Activated T-helper 17 cell treated with anti-CD3 and anti-CD28 coated beads, Interleukin-2, amount 50 U/mL, for 72 hours (primary cell): ENCODE measurements at regions not wholly inside any gene's neighbourhood (a gene's known extent, or its start where the extent isn't known, plus 50 kb on each side); places are given as distances from the start of the nearest gene placed in this dataset.
"Not testable (repeated sequence)": the region's sequence is repeated elsewhere in the genome, so short reads cannot be mapped to it uniquely, and the experiment has no call there.

ENCODE experiments used
- ATAC-seq: fragments of 150-1000 bp; cut with Tn5 transposase; replicated peaks from 2 replicates; pipeline ENCODE4 v1.10.0; 2021; ENCODE audit warnings: mild to moderate bottlenecking, moderate library complexity
- H3K27ac Mint-ChIP-seq: one replicate; pipeline ENCODE4 v1.8.0; 2022; ENCODE audit warnings: mixed read lengths
- H3K27me3 Mint-ChIP-seq: one replicate; pipeline ENCODE4 v1.8.0; 2022; ENCODE audit warnings: mixed read lengths
- H3K36me3 Mint-ChIP-seq: one replicate; pipeline ENCODE4 v1.8.0; 2022; ENCODE audit warnings: low read depth, mild to moderate bottlenecking, mixed read lengths
- H3K4me1 Mint-ChIP-seq: one replicate; pipeline ENCODE4 v1.8.0; 2022; ENCODE audit warnings: mixed read lengths
- H3K4me3 Mint-ChIP-seq: one replicate; pipeline ENCODE4 v1.8.0; 2022; ENCODE audit warnings: mild to moderate bottlenecking, mixed read lengths
- H3K9me3 Mint-ChIP-seq: one replicate; pipeline ENCODE4 v1.8.0; 2022; ENCODE audit warnings: mixed read lengths

DNA sequence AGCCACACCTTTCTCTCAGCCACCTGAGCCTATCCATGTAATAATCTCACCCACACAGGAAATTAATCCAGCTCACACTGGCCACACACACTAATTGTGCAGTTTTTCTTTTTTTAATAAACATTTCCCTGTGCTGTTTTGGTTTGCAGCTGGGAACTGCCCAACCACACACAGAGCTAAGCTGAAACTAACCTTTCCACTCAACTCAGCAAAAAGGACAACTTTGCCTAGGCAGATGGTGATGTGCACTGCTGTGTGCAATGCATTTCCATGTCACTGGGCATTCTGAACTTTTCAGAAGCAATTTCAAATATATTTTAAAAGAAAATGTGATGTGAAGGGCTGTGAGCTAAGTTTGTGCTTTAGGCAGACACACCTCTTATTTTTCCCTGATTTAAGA, 70.0 kb upstream of the TLL1 start:
- no peaks in the 10 kb centered on the region for H3K36me3 Mint-ChIP-seq
- H3K4me3 Mint-ChIP-seq: no peak overlapping the region
- no peaks in the 10 kb centered on the region for H3K4me1 Mint-ChIP-seq
- no peak overlapping the region for H3K27ac Mint-ChIP-seq
- H3K9me3 Mint-ChIP-seq: no peaks in the 10 kb centered on the region
- H3K27me3 Mint-ChIP-seq: no peaks in the 10 kb centered on the region
- no peak for ATAC-seq

DNA sequence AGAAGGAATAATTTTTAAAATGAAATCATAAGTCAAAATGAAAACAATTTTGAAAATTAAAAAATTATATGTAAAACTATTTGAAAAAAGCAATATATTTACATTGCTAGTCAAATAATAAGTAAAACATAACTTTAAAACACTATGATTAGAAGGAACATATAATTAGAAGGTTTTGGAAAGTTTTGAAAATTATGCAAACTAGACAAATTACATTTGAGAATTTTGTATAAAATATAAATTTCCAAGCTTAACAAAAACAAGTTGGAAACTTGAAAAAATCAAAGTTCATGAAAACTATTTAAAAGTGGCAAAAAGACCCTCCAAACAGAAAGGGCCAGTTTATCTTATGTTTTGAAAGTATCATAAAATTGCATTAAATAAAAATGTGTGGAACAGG, 67.6 kb upstream of the TLL1 start:
- no peaks in the 10 kb centered on the region for H3K36me3 Mint-ChIP-seq
- H3K27ac Mint-ChIP-seq: no peak overlapping the region
- H3K4me1 Mint-ChIP-seq: no peaks in the 10 kb centered on the region
- no peaks in the 10 kb centered on the region for H3K27me3 Mint-ChIP-seq
- no peaks in the 10 kb centered on the region for H3K9me3 Mint-ChIP-seq
- no peak overlapping the region for H3K4me3 Mint-ChIP-seq
- ATAC-seq: no peak

GRCh38 chr4:165806613-165807012, 66.4 kb upstream of the TLL1 start:
- H3K27ac Mint-ChIP-seq: no peak overlapping the region
- no peaks in the 10 kb centered on the region for H3K9me3 Mint-ChIP-seq
- H3K36me3 Mint-ChIP-seq: no peaks in the 10 kb centered on the region
- H3K27me3 Mint-ChIP-seq: no peaks in the 10 kb centered on the region
- H3K4me1 Mint-ChIP-seq: no peaks in the 10 kb centered on the region
- H3K4me3 Mint-ChIP-seq: no peak overlapping the region
- ATAC-seq: no peak

DNA sequence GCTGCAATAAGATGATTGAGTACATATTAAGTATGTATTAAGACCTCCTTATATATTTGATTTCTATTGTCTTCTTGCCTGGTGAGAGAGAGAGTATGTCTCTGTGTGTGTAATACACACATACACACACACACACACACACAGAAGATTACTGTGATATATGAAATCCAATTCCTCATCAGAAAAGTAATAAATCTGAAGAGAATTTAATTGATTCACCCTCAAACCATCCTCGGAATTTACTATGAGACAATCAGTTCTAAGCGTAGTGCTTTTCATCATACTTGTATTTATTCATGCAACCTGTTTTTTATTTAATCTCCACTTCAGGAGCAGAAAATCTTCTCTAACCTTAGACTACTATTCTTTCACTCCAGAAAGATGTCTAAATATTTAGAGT, 62.3 kb upstream of the TLL1 start:
- no peaks in the 10 kb centered on the region for H3K4me1 Mint-ChIP-seq
- H3K36me3 Mint-ChIP-seq: no peaks in the 10 kb centered on the region
- H3K4me3 Mint-ChIP-seq: no peak overlapping the region
- H3K9me3 Mint-ChIP-seq: no peaks in the 10 kb centered on the region
- H3K27me3 Mint-ChIP-seq: no peaks in the 10 kb centered on the region
- no peak overlapping the region for H3K27ac Mint-ChIP-seq
- no peak for ATAC-seq

DNA sequence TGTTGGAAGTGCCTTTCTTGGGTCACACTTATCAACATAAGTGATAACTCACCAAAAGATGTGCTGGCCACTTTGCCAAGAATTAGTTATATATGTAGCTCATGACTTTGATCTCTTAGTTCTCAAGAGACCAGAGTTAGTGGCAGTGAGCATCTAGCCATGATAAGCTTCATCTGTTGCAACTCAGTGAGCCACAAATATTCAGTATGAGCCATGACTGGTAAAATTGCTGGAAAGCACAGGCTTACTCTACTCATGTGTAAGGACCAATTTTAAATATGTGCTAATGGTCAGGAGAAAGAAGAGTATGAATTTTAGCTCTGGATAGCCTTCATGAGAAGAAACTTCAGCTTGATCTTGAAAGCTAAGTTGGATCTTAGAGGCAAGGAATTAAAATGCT, 59.4 kb upstream of the TLL1 start:
- Mint-ChIP-seq H3K4me1 (no peaks in the 10 kb centered on the region), H3K27ac (no peak overlapping the region), H3K36me3 (no peaks in the 10 kb centered on the region), H3K4me3 (no peak overlapping the region), H3K9me3 (no peaks in the 10 kb centered on the region), H3K27me3 (no peaks in the 10 kb centered on the region)
- no peak for ATAC-seq

- Mint-ChIP-seq H3K27ac (no peak overlapping the region), H3K4me3 (no peak overlapping the region), H3K4me1 (no peaks in the 10 kb centered on the region), H3K27me3 (no peaks in the 10 kb centered on the region), H3K9me3 (no peaks in the 10 kb centered on the region), H3K36me3 (no peaks in the 10 kb centered on the region)
- no peak for ATAC-seq
Measured at GRCh38 chr4:165814256-165815020, 58.6 kb upstream of the TLL1 start.

DNA sequence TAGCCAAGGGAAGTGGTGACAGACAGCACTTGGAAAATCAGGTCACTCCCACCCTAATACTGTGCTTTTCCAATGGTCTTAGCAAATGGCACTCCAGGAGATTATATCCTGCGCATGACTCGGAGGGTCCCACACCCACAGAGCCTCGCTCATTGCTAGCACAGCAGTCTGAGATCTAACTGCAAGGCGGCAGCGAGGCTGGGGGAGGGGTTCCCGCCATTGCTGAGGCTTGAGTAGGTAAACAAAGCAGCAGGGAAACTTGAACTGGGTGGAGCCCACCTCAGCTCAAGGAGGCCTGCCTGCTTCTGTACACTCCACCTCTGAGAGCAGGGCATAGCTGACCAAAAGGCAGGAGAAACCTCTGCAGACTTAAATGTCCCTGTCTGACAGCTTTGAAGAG, 53.9 kb upstream of the TLL1 start:
- H3K27ac Mint-ChIP-seq, H3K27me3 Mint-ChIP-seq, H3K4me1 Mint-ChIP-seq, ATAC-seq, H3K36me3 Mint-ChIP-seq, H3K9me3 Mint-ChIP-seq, H3K4me3 Mint-ChIP-seq: not testable (repeated sequence)
